IgD-negative memory B cell (primary cell): ENCODE measurements at regions not wholly inside any gene's neighbourhood (a gene's known extent, or its start where the extent isn't known, plus 50 kb on each side); places are given as distances from the start of the nearest gene placed in this dataset.
"Not testable (repeated sequence)": the region's sequence is repeated elsewhere in the genome, so short reads cannot be mapped to it uniquely, and the experiment has no call there.

Experiments used
- H3K27ac Mint-ChIP-seq, 3 donors: one replicate each; pipeline ENCODE4 v1.8.0; 2020 to 2022; ENCODE audit warnings: mild to moderate bottlenecking in 3 of 3, mixed read lengths in 3 of 3, moderate library complexity in 1 of 3
- H3K27me3 Mint-ChIP-seq: one replicate; pipeline ENCODE4 v1.8.0; 2021; ENCODE audit warnings: mixed read lengths
- H3K36me3 Mint-ChIP-seq: one replicate; pipeline ENCODE4 v1.8.0; 2020; ENCODE audit warnings: mild to moderate bottlenecking, mixed read lengths
- H3K4me1 Mint-ChIP-seq, 3 donors: one replicate each; pipeline ENCODE4 v1.8.0; 2020 to 2022; ENCODE audit warnings: mixed read lengths in 3 of 3, mild to moderate bottlenecking in 1 of 3
- H3K4me3 Mint-ChIP-seq, 4 donors: one replicate each; pipeline ENCODE4 v1.8.0; 2020 to 2022; ENCODE audit warnings: mild to moderate bottlenecking in 4 of 4, mixed read lengths in 4 of 4, moderate library complexity in 3 of 4
- H3K9me3 Mint-ChIP-seq, 3 donors: one replicate each; pipeline ENCODE4 v1.8.0; 2020 to 2021; ENCODE audit warnings: mixed read lengths in 3 of 3, mild to moderate bottlenecking in 1 of 3

GRCh38 chr3:6362406-6362805, 498.5 kb upstream of the GRM7 start:
- H3K36me3 Mint-ChIP-seq = no peaks in the 10 kb centered on the region
- peaks cover 3 to 10% (median 7%) of the 10 kb centered on the region in 3 donors for H3K9me3 Mint-ChIP-seq
- no peak overlapping the region for H3K4me3 Mint-ChIP-seq
- H3K4me1 Mint-ChIP-seq = no peaks in the 10 kb centered on the region
- H3K27me3 Mint-ChIP-seq = no peaks in the 10 kb centered on the region
- no peak overlapping the region for H3K27ac Mint-ChIP-seq

DNA sequence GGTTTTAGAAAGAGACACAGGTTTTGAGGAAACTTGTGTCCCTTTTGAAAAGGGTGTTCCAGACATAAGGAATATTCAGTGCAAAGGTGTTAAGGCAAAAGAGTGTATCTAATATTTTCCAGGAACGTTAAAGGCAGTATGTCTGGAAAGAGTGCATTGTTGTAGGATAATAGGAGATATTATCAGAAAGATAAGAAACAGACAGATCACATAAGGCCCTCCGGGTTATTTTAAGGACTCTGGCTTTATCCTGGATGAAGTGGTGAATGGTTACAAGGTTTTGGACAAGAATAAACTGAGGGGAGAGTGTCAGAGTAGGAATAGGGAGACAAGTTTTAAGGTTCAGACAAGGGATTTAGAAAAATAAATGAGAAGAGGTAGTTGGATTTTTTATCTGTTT, 493.7 kb upstream of the GRM7 start:
- no peak overlapping the region for H3K4me3 Mint-ChIP-seq
- H3K27me3 Mint-ChIP-seq = no peaks in the 10 kb centered on the region
- peaks cover 0 to 1% (median 0%) of the 10 kb centered on the region in 3 donors for H3K4me1 Mint-ChIP-seq
- H3K9me3 Mint-ChIP-seq = peaks cover 5 to 10% (median 5%) of the 10 kb centered on the region in 3 donors
- no peaks in the 10 kb centered on the region for H3K36me3 Mint-ChIP-seq
- H3K27ac Mint-ChIP-seq = no peak overlapping the region

- no peak overlapping the region for H3K27ac Mint-ChIP-seq
- H3K36me3 Mint-ChIP-seq = peaks cover 2% of the 10 kb centered on the region
- H3K27me3 Mint-ChIP-seq = peaks cover 2% of the 10 kb centered on the region
- H3K4me3 Mint-ChIP-seq = no peak overlapping the region
- H3K4me1 Mint-ChIP-seq = no peaks in the 10 kb centered on the region
- peaks cover 0 to 3% (median 0%) of the 10 kb centered on the region in 3 donors for H3K9me3 Mint-ChIP-seq
Observed at GRCh38 chr3:6392123-6392522, 468.8 kb upstream of the GRM7 start.

DNA sequence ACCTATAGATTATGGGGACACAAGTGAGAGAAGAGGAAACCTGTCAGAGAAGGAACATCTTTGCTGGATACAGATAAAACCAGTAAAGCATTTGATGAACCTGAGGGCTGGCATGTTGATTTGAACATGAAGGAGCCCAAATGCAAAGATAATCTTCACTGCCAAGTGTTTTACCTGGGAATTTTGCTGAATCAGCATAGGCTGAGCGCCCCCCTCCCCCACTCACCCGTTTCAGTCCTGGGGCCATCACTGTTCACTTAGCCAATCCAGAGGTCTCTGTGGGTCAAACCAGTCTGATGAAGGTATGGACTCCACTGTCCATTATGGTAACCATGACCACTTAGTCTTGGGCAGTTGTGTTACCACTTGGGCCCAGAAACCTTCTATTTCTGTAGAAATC, 466.0 kb upstream of the GRM7 start:
- Mint-ChIP-seq H3K9me3 (peaks cover 0 to 3% (median 0%) of the 10 kb centered on the region in 3 donors), H3K4me3 (no peak overlapping the region), H3K36me3 (no peaks in the 10 kb centered on the region), H3K27me3 (peaks cover 2% of the 10 kb centered on the region), H3K27ac (no peak overlapping the region), H3K4me1 (no peaks in the 10 kb centered on the region)

DNA sequence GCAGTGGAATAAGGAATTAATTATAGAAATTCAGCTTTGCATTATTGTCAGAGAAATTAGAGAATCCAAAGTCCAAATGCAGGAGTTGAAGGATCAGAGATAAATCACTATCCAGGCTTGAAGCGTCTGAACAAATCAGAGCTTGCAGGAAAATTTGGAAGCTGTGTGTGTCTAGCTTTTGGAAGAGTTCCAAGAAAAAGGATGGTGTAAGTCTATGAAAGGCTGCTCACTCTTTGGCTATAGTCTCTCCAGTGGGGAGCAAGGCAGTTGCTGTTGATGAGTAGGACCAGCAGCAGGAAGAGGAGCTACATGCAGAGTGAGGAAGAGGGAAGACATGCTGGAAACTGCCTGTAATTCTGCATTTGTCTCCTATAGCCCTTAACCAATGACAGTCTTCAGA, 464.3 kb upstream of the GRM7 start:
- no peak overlapping the region for H3K27ac Mint-ChIP-seq
- no peaks in the 10 kb centered on the region for H3K4me1 Mint-ChIP-seq
- H3K4me3 Mint-ChIP-seq = no peak overlapping the region
- H3K9me3 Mint-ChIP-seq = peaks cover 0 to 3% (median 0%) of the 10 kb centered on the region in 3 donors
- H3K36me3 Mint-ChIP-seq = no peaks in the 10 kb centered on the region
- H3K27me3 Mint-ChIP-seq = peaks cover 2% of the 10 kb centered on the region

- peaks cover 0 to 14% (median 2%) of the 10 kb centered on the region in 3 donors for H3K9me3 Mint-ChIP-seq
- not testable (repeated sequence) for H3K27ac Mint-ChIP-seq, H3K27me3 Mint-ChIP-seq, H3K4me1 Mint-ChIP-seq, H3K4me3 Mint-ChIP-seq, H3K36me3 Mint-ChIP-seq
Observed at GRCh38 chr3:6402666-6403065, 458.2 kb upstream of the GRM7 start.

- Mint-ChIP-seq H3K9me3 (peaks cover 0 to 14% (median 2%) of the 10 kb centered on the region in 3 donors), H3K4me3 (peak overlapping the region in 1 of 4 donors; percentile 3)
- not testable (repeated sequence) for H3K36me3 Mint-ChIP-seq, H3K4me1 Mint-ChIP-seq, H3K27me3 Mint-ChIP-seq, H3K27ac Mint-ChIP-seq
Observed at GRCh38 chr3:6406923-6407322, 454.0 kb upstream of the GRM7 start.

DNA sequence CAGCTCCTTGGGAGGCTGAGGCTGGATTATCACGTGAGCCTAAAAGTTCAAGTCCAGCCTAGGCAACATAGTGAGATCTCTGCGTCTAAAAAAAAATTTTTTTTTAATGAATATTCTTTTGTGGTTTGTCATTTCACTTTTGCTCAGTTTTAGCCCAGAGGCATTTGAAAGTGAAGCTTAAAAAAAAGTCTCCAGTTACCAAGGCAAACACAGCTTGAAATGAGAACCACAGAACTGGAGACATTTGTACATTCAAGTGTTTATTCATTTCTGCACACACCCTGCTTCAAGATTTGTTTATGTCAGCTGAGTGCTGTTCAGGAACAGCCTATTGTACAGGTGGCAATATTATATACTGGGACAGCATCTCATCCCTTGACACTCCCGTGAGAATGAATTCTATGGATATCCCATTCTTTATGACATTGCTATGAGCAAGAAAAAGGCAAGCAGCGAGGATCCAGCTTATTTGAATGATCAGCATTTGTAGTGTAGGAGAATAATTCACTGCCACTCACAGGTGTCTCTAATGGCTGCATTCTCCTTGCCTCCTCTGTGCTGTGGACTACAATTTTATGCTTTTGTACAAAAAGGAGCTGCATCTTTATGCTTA, 444.8 kb upstream of the GRM7 start:
- H3K27me3 Mint-ChIP-seq = no peaks in the 10 kb centered on the region
- H3K4me3 Mint-ChIP-seq = no peak overlapping the region
- H3K4me1 Mint-ChIP-seq = no peaks in the 10 kb centered on the region
- peaks cover 0 to 2% (median 0%) of the 10 kb centered on the region in 3 donors for H3K9me3 Mint-ChIP-seq
- no peak overlapping the region for H3K27ac Mint-ChIP-seq
- no peaks in the 10 kb centered on the region for H3K36me3 Mint-ChIP-seq

- H3K9me3 Mint-ChIP-seq = peaks cover 0 to 2% (median 0%) of the 10 kb centered on the region in 3 donors
- H3K4me1 Mint-ChIP-seq = no peaks in the 10 kb centered on the region
- H3K36me3 Mint-ChIP-seq = no peaks in the 10 kb centered on the region
- H3K27me3 Mint-ChIP-seq = no peaks in the 10 kb centered on the region
- H3K27ac Mint-ChIP-seq = no peak overlapping the region
- no peak overlapping the region for H3K4me3 Mint-ChIP-seq
Observed at GRCh38 chr3:6417174-6417573, 443.7 kb upstream of the GRM7 start.

- H3K9me3 Mint-ChIP-seq = peaks cover 0 to 4% (median 0%) of the 10 kb centered on the region in 3 donors
- no peak overlapping the region for H3K4me3 Mint-ChIP-seq
- no peak overlapping the region for H3K27ac Mint-ChIP-seq
- H3K36me3 Mint-ChIP-seq = no peaks in the 10 kb centered on the region
- no peaks in the 10 kb centered on the region for H3K27me3 Mint-ChIP-seq
- H3K4me1 Mint-ChIP-seq = no peaks in the 10 kb centered on the region
Observed at GRCh38 chr3:6418485-6418884, 442.4 kb upstream of the GRM7 start.

- no peaks in the 10 kb centered on the region for H3K27me3 Mint-ChIP-seq
- H3K27ac Mint-ChIP-seq = no peak overlapping the region
- no peak overlapping the region for H3K4me3 Mint-ChIP-seq
- peaks cover 2 to 22% (median 14%) of the 10 kb centered on the region in 3 donors for H3K9me3 Mint-ChIP-seq
- no peaks in the 10 kb centered on the region for H3K4me1 Mint-ChIP-seq
- H3K36me3 Mint-ChIP-seq = no peaks in the 10 kb centered on the region
Observed at GRCh38 chr3:6421666-6422445, 439.1 kb upstream of the GRM7 start.

DNA sequence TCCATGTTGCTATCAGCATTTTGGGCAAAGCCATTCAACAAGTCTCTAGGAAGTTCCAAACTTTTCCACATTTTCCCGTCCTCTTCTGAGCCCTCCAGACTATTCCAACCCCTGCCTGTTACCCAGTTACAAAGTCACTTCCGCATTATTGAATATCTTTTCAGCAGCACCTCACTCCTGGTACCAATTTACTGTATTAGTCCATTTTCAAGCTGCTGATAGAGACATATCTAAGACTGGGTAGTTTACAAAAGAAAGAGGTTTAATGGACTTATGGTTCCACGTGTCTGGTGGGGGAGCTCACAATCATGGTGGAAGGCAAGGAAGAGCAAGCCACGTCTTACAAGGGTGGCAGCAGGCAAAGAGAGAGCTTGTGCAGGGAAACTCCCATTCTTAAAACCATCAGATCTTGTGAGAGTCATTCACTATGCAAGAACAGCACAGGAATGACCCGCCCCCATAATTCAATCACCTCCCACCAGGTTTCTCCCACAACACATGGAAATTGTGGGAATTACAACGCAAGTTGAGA, 435.6 kb upstream of the GRM7 start:
- no peaks in the 10 kb centered on the region for H3K36me3 Mint-ChIP-seq
- no peaks in the 10 kb centered on the region for H3K27me3 Mint-ChIP-seq
- peak overlapping the region in 1 of 4 donors; percentile 4 for H3K4me3 Mint-ChIP-seq
- peak overlapping the region in 2 of 3 donors; percentile 17 to 76 for H3K27ac Mint-ChIP-seq
- H3K9me3 Mint-ChIP-seq = peaks cover 2 to 22% (median 20%) of the 10 kb centered on the region in 3 donors
- H3K4me1 Mint-ChIP-seq = no peaks in the 10 kb centered on the region

DNA sequence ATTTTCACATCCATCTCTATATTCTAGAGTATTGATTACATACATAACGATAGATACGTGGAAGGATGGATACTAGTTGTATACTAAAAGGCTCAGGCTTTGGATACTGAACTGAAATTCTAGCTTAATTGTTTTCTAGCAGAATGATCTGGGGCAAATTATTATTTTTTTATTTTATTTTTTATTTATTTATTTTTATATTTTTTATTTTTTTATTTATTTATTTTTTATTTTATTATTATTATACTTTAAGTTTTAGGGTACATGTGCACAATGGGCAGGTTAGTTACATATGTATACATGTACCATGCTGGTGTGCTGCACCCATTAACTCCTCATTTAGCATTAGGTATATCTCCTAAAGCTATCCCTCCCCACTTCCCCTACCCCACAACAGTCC, 432.6 kb upstream of the GRM7 start:
- peaks cover 2 to 22% (median 16%) of the 10 kb centered on the region in 3 donors for H3K9me3 Mint-ChIP-seq
- H3K36me3 Mint-ChIP-seq, H3K27ac Mint-ChIP-seq, H3K4me1 Mint-ChIP-seq, H3K4me3 Mint-ChIP-seq, H3K27me3 Mint-ChIP-seq: not testable (repeated sequence)

- no peak overlapping the region for H3K27ac Mint-ChIP-seq
- H3K4me3 Mint-ChIP-seq = no peak overlapping the region
- H3K27me3 Mint-ChIP-seq = no peaks in the 10 kb centered on the region
- H3K36me3 Mint-ChIP-seq = no peaks in the 10 kb centered on the region
- no peaks in the 10 kb centered on the region for H3K4me1 Mint-ChIP-seq
- H3K9me3 Mint-ChIP-seq = no peaks in the 10 kb centered on the region
Observed at GRCh38 chr3:6435951-6436350, 425.0 kb upstream of the GRM7 start.

GRCh38 chr3:6437631-6438030, 423.3 kb upstream of the GRM7 start:
- H3K9me3 Mint-ChIP-seq = no peaks in the 10 kb centered on the region
- no peaks in the 10 kb centered on the region for H3K36me3 Mint-ChIP-seq
- H3K4me3 Mint-ChIP-seq = no peak overlapping the region
- H3K27ac Mint-ChIP-seq = no peak overlapping the region
- H3K27me3 Mint-ChIP-seq = no peaks in the 10 kb centered on the region
- H3K4me1 Mint-ChIP-seq = no peaks in the 10 kb centered on the region

- no peaks in the 10 kb centered on the region for H3K36me3 Mint-ChIP-seq
- no peak overlapping the region for H3K4me3 Mint-ChIP-seq
- no peaks in the 10 kb centered on the region for H3K9me3 Mint-ChIP-seq
- H3K27me3 Mint-ChIP-seq = no peaks in the 10 kb centered on the region
- no peaks in the 10 kb centered on the region for H3K4me1 Mint-ChIP-seq
- no peak overlapping the region for H3K27ac Mint-ChIP-seq
Observed at GRCh38 chr3:6438031-6438430, 422.9 kb upstream of the GRM7 start.
